ENCODE measurements at regions not wholly inside any gene's neighbourhood (a gene's known extent, or its start where the extent isn't known, plus 50 kb on each side); places are given as distances from the start of the nearest gene placed in this dataset.

GRCh38 chr2:128455721-128456050 is 137.0 kb upstream of the HS6ST1 start:
- H3K4me3 ChIP-seq (replicated peaks in 1 of 3; ENCODE audit: insufficient read depth in 1 of 3, low read depth in 1 of 3, low read length in 3 of 3): no peak overlapping the region
- DNase-seq (ENCODE audit: low read depth, low spot score) (no peak), FAIRE-seq (no peak)
- no peaks in the 10 kb centered on the region for H3K4me1 ChIP-seq (ENCODE audit: control insufficient read depth, extremely low read depth, insufficient read depth, low read length)
- no peaks in the 10 kb centered on the region for H3K9me1 ChIP-seq (replicated peaks; ENCODE audit: control insufficient read depth, extremely low read depth, insufficient read depth, low read length)
- CTCF ChIA-PET: no interaction called here
- BruUV-seq (replicated peaks): no TSS peak
- intact Hi-C loops (cut with micrococcal nuclease) (no loop called here), dilution Hi-C loops (cut with MboI; ENCODE audit: extremely low pct_ligation_motif_present, low sequenced_read_pairs) (no loop called here)
- POLR2A ChIA-PET: no interaction called here
- no peaks in the 10 kb centered on the region for H3K9me3 ChIP-seq (replicated peaks; ENCODE audit: control insufficient read depth, insufficient read depth, low read length)
- no peaks in the 10 kb centered on the region for H4K20me1 ChIP-seq (replicated peaks; ENCODE audit: control insufficient read depth, extremely low read depth, insufficient read depth, low read length)
- TF ChIP-seq EZH2 (IDR thresholded peaks at IDR 0.05; ENCODE audit: borderline replicate concordance, low read depth, low read length, severe bottlenecking) (no peak), POLR2AphosphoS5 (IDR thresholded peaks at IDR 0.05; ENCODE audit: insufficient read depth, low read depth, low read length) (no peak), POLR2A (IDR thresholded peaks at IDR 0.05; ENCODE audit: low read depth, low read length) (no peak), MAX (IDR thresholded peaks at IDR 0.05; ENCODE audit: insufficient read depth, insufficient read length) (no peak), FOS (IDR thresholded peaks at IDR 0.05; ENCODE audit: borderline replicate concordance, insufficient read depth, low read length) (no peak), JUN (IDR thresholded peaks at IDR 0.05; ENCODE audit: borderline replicate concordance, insufficient read depth, insufficient read length, low read depth) (no peak), MYC (IDR thresholded peaks at IDR 0.05; ENCODE audit: low read depth, low read length) (no peak), CTCF (IDR thresholded peaks at IDR 0.05; ENCODE audit: extremely low read depth in 1 of 2, insufficient read depth in 1 of 2, low read depth in 1 of 2, low read length in 2 of 2) (no peak), GATA2 (IDR thresholded peaks at IDR 0.05; ENCODE audit: insufficient read depth, insufficient read length, low read depth, low read length) (no peak)
- no peak overlapping the region for H2AFZ ChIP-seq (ENCODE audit: low read depth, low read length)
- H3K27ac ChIP-seq (ENCODE audit: insufficient read depth, low read depth, low read length): no peak overlapping the region
- H3K36me3 ChIP-seq (ENCODE audit: control insufficient read depth in 2 of 2, extremely low read depth in 1 of 2, insufficient read depth in 2 of 2, low read length in 2 of 2): no peaks in the 10 kb centered on the region
- no peak overlapping the region for H3K9ac ChIP-seq (replicated peaks; ENCODE audit: extremely low read depth, insufficient read depth, low read length)
- no peaks in the 10 kb centered on the region for H3K27me3 ChIP-seq (ENCODE audit: control insufficient read depth in 2 of 2, insufficient read depth in 2 of 2, low read length in 2 of 2)
- H3K79me2 ChIP-seq (ENCODE audit: control insufficient read depth, insufficient read depth, low read length): no peaks in the 10 kb centered on the region
- no peak overlapping the region for H3K4me2 ChIP-seq (ENCODE audit: insufficient read depth, low read length)
